Progenitor cell of endocrine pancreas (in vitro differentiated cells): ENCODE measurements at regions not wholly inside any gene's neighbourhood (a gene's known extent, or its start where the extent isn't known, plus 50 kb on each side); places are given as distances from the start of the nearest gene placed in this dataset.

ENCODE experiments used
- DNase-seq: peaks from one replicate; pipeline ENCODE4 v3.0.0; 2021; ENCODE audit warnings: low spot score; ENCODE audit not compliant: unreplicated experiment
- H3K27ac Mint-ChIP-seq: 2 replicates; pipeline ENCODE4 v1.8.0; 2021; ENCODE audit warnings: mild to moderate bottlenecking, moderate library complexity, mixed read lengths
- H3K27me3 Mint-ChIP-seq: 2 replicates; pipeline ENCODE4 v1.8.0; 2021; ENCODE audit warnings: mixed read lengths
- H3K36me3 Mint-ChIP-seq: 2 replicates; pipeline ENCODE4 v1.8.0; 2022; ENCODE audit warnings: mixed read lengths; ENCODE audit not compliant: insufficient read depth
- H3K4me1 Mint-ChIP-seq: 2 replicates; pipeline ENCODE4 v1.8.0; 2021; ENCODE audit warnings: low read depth, mixed read lengths
- H3K4me3 Mint-ChIP-seq: 2 replicates; pipeline ENCODE4 v1.8.0; 2021; ENCODE audit warnings: low read depth, mild to moderate bottlenecking, moderate library complexity, mixed read lengths
- H3K9me3 Mint-ChIP-seq: 2 replicates; pipeline ENCODE4 v1.8.0; 2021; ENCODE audit warnings: low read depth, mixed read lengths
- CTCF ChIP-seq: fragments of 200-600 bp; sonication (generic); IDR thresholded peaks from one replicate; pipeline ENCODE4 v1.5.0; 2021; ENCODE audit warnings: antibody characterized with exemption, mild to moderate bottlenecking; ENCODE audit not compliant: unreplicated experiment

- DNase-seq, result no peak
- Mint-ChIP-seq H3K9me3 (no peaks in the 10 kb centered on the region), H3K4me3 (no peak overlapping the region), H3K27ac (no peak overlapping the region), H3K4me1 (peaks cover 14% of the 10 kb centered on the region), H3K36me3 (no peaks in the 10 kb centered on the region), H3K27me3 (no peaks in the 10 kb centered on the region)
- TF ChIP-seq CTCF, result no peak
These were observed 292.8 kb downstream of the SEC14L1 start for GRCh38 chr17:77433385-77434135.

GRCh38 chr17:77434136-77435114, 293.7 kb downstream of the SEC14L1 start:
- peak overlapping the region; percentile 62 for H3K27ac Mint-ChIP-seq
- H3K9me3 Mint-ChIP-seq, result no peaks in the 10 kb centered on the region
- no peaks in the 10 kb centered on the region for H3K27me3 Mint-ChIP-seq
- H3K4me1 Mint-ChIP-seq, result peaks cover 14% of the 10 kb centered on the region
- DNase-seq, result no peak
- TF ChIP-seq CTCF, result no peak
- H3K4me3 Mint-ChIP-seq, result no peak overlapping the region
- H3K36me3 Mint-ChIP-seq, result no peaks in the 10 kb centered on the region

- Mint-ChIP-seq H3K9me3 (no peaks in the 10 kb centered on the region), H3K27ac (no peak overlapping the region), H3K27me3 (no peaks in the 10 kb centered on the region), H3K36me3 (no peaks in the 10 kb centered on the region), H3K4me3 (no peak overlapping the region), H3K4me1 (peaks cover 9% of the 10 kb centered on the region)
- no peak for TF ChIP-seq CTCF
- no peak for DNase-seq
These were observed 294.7 kb downstream of the SEC14L1 start for GRCh38 chr17:77435272-77436057.

- Mint-ChIP-seq H3K9me3 (no peaks in the 10 kb centered on the region), H3K4me1 (peaks cover 9% of the 10 kb centered on the region), H3K27ac (peak overlapping the region; percentile 88), H3K27me3 (no peaks in the 10 kb centered on the region), H3K36me3 (no peaks in the 10 kb centered on the region), H3K4me3 (no peak overlapping the region)
- DNase-seq, result no peak
- TF ChIP-seq CTCF, result no peak
These were observed 295.3 kb downstream of the SEC14L1 start for GRCh38 chr17:77436058-77436442.

GRCh38 chr17:77436481-77436880, 295.7 kb downstream of the SEC14L1 start:
- no peaks in the 10 kb centered on the region for H3K9me3 Mint-ChIP-seq
- DNase-seq, result no peak
- H3K4me1 Mint-ChIP-seq, result peaks cover 12% of the 10 kb centered on the region
- H3K27ac Mint-ChIP-seq, result no peak overlapping the region
- no peak overlapping the region for H3K4me3 Mint-ChIP-seq
- TF ChIP-seq CTCF, result no peak
- no peaks in the 10 kb centered on the region for H3K36me3 Mint-ChIP-seq
- H3K27me3 Mint-ChIP-seq, result no peaks in the 10 kb centered on the region
